Stimulated activated CD4-positive, alpha-beta T cell treated with anti-CD3 and anti-CD28 coated beads, Interleukin-2, amount 100 ng/mL, for 4 hours (primary cell): ENCODE measurements at regions not wholly inside any gene's neighbourhood (a gene's known extent, or its start where the extent isn't known, plus 50 kb on each side); places are given as distances from the start of the nearest gene placed in this dataset.
"Not testable (repeated sequence)": the region's sequence is repeated elsewhere in the genome, so short reads cannot be mapped to it uniquely, and the experiment has no call there.

Experiments
- DNase-seq: peaks from one replicate; pipeline ENCODE4 v3.0.0-alpha.2; 2020; ENCODE audit warnings: low read depth

GRCh38 chr7:42567051-42567450, 330.0 kb upstream of the GLI3 start:
- no peak for DNase-seq

DNA sequence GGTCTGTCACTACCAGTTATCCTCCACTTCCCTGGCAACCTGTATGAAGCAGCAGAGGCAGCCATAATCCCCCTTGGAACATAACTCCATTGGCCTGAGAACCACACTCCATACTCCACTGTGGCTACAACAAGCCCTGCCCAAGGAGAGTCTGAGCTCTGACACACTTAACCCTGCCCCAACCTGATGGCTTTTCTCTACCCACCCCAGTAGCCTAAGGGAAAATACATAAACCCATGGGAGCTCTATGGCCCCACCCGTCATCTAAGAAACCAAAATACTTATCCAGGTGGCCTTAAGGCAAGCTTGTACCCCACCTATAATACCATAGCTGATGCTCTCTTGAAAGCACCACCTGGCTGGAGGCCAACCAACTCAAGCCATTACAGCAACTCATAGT, 324.8 kb upstream of the GLI3 start:
- no peak for DNase-seq

- DNase-seq, result no peak
These were observed 323.9 kb upstream of the GLI3 start for GRCh38 chr7:42560866-42561265.

DNA sequence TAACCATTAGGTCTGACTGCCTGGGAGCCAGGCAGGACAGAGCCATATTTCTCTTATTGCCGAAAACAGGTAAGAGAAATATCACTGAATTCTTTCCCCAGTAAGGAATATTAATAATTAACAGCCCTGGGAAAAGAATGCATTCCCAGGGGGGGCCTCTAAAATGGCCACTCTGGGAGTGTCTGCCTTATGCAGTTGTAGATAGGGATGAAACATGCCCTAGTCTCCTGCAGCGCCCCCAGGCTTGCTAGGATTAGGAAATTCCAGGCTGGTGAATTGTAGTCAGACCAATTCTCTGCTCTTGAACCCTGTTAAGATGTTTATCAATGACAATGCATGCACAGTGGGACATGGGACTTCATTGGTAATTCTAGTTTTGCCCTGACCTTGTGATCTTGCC, 317.9 kb upstream of the GLI3 start:
- DNase-seq, result not testable (repeated sequence)

GRCh38 chr7:42552227-42552626, 315.2 kb upstream of the GLI3 start:
- no peak for DNase-seq

- no peak for DNase-seq
These were observed 313.9 kb upstream of the GLI3 start for GRCh38 chr7:42550706-42551470.

DNA sequence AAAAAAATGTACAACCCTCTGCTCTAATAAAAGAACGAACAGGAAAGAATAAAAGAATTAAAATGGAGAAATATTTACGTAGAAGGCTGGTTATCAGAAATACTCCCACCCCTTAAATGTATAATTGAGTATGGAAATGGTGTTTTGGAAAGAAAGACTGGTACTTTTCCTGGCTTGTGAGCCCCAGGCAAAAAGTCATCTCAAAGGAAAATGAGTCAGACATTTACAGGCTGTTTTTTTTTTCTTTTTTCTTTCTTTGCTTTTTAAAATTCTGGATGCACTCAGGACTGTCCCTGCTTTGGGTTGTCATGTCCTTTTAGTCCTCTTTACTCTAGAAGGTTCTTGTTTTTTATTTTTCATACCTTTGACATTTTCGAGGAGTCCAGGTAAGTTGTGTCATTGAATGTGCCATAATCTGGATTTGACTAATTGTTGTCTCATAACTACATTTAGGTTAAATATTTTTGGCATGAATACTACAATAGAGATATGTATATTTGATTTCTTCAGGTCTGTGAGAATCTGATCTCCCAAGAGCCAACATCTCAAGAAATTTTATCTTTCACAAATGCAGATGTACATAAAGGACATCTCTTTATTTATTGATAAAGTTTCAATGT, 313.0 kb upstream of the GLI3 start:
- no peak for DNase-seq

- no peak for DNase-seq
These were observed 312.0 kb upstream of the GLI3 start for GRCh38 chr7:42548816-42549611.

GRCh38 chr7:42545049-42545724, 308.2 kb upstream of the GLI3 start:
- DNase-seq, result no peak

GRCh38 chr7:42543953-42544352, 306.9 kb upstream of the GLI3 start:
- DNase-seq, result no peak

- not testable (repeated sequence) for DNase-seq
These were observed 305.4 kb upstream of the GLI3 start for GRCh38 chr7:42542446-42542845.

- DNase-seq, result no peak
These were observed 297.4 kb upstream of the GLI3 start for GRCh38 chr7:42534441-42534840.

DNA sequence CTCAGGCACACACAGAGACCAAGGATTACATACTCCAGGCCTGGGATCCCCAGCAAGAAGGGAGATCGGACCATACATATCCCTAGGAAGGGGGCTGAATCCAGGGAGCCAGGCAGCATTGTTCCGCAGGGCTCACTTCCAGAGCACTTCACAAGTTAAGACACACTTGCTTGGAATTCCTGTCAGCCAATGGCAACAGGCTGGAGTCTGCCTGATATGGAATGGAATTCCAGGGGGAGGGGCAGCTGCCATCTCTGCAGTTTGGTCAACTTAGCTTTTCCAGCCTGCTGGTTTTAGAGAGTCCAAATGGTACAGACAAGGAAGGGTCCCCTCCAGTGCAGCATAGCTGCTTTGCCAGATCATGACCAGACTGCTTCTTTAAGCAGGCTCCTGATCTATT, 290.0 kb upstream of the GLI3 start:
- no peak for DNase-seq

DNA sequence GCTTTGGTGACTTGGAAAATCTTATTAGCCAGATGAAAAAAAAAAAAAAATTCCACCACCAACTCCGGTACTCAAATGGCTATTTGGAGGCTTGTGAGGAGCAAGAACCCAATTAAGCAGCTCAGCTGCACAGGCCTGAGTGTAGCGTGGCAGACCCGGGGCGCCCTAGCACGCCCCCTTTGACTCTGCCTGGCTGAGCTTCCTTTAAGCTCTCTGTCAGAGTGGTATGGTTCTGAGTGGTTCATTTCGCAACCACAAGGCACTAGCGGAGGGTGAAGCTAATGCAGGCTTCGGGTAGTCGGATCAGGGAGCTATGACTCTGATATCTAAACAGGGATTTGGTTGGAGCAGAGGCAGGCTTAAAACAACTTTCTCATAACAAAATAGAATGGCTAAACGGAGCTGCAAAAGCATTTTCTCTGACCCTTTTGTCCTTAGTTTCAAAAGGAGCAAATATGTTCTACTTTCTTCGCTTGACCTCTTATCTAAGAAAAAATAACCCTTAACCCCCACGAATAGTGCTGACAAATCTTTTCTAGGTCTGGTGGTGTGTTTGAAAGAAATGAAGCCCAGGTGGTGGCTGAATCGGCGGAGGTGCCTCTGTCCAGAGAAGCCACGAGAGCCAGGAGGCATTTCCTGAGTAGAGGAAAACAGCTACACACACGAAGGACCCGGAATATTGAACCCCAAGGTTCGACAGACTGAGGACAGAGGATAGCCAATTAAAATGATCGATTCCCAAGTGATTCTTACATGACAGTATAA, 285.4 kb upstream of the GLI3 start:
- DNase-seq, result no peak

GRCh38 chr7:42511027-42511426, 274.0 kb upstream of the GLI3 start:
- DNase-seq, result no peak

GRCh38 chr7:42506097-42506496, 269.1 kb upstream of the GLI3 start:
- no peak for DNase-seq

DNA sequence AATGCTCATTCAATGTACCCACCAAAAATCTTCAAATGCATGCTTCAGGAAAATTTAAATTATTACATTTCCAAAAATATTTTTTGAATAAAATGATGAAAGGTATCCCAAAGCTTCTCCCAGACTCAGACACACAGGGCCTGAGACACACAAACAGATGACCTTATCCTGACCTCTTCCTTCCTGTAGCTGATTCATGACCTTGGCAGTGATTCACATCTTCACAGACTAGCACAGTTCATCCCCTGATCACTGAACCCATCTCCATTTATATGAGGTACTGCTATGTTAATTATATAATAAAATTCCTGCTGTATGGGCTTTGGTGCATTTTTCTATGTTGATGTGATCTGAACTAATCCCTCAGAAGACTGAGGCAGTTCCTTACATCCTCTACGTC, 265.0 kb upstream of the GLI3 start:
- no peak for DNase-seq

DNA sequence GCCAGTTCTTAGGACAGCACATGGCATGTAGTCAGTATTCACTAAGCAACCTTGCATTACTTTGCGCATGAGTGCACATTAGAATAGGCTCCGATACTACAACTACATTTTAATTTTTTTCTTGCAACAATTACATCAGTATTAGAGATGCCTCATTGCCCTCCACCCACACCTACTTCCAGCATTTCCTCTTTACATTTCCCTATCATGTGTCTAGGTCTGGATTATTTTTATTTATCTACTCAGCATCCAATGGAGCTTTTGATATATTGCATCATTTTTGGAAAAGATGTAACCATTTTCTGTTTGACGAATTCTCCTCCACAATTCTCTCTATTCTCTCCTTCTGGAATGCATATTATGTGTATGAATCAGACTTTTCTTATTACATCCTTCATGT, 258.2 kb upstream of the GLI3 start:
- no peak for DNase-seq

- no peak for DNase-seq
These were observed 257.7 kb upstream of the GLI3 start for GRCh38 chr7:42494736-42495135.

DNA sequence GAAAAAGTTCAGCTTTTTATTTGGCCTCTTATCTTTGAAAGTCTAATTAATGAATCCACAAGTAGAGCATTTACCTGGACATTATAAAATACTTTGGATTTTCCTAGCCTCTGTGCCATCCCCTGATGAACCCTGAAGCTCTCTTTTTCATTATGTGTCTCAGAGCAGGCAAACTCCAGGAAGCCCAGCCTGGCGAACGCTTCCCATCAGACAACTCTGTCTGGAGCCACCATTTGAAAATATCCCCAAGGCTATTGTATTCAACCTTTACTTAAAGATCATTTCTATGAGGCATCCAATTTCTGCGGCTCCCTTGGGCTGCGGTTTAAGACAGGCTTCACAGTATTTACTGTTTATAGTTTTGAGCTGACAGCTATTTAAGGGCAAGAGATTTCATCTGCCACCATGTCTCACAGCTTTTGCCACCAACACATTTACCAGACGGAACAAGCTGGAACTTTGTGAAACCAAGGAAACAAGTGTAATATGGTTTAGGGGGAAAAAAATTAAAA, 257.2 kb upstream of the GLI3 start:
- DNase-seq, result no peak

DNA sequence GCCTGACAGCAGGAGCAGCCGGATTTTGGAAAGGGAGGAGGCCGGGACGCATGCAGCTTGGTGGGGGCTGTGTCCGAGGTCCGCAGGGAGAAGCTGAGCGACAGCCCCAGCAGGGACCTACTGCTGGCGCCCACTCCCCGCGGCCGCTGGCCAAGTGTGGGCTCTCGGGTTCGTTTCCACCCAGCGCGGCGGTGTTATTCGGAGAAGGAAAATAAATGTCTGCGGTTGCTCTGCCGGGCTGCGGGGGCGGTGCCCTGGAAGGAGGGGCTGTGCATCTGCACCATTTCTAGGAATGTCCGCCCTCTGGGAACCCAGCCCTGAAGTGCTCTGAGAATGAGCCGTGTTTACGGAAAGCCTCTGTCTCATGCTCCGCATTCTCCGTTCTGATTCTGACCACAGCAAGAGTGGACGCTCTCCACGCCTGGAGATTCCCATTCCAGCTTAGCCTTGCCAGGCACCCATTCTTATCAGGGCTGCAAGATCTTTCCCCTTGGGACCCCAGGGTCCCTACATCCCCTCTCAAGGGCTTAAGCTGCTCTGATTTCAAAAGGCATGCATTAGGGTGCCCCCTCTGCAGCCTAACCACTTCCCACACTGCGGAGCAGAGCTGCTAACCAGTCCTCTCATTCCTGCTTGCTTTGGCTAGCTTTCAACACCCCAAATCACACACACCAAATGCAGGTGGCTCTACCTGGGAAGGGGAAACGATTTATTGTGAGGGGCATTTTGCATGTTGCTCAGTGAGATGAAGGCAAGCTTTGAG, 256.6 kb upstream of the GLI3 start:
- DNase-seq, result no peak
